Neural cell (in vitro differentiated cells): ENCODE measurements at regions not wholly inside any gene's neighbourhood (a gene's known extent, or its start where the extent isn't known, plus 50 kb on each side); places are given as distances from the start of the nearest gene placed in this dataset.

Source experiments
- H2AFZ ChIP-seq: fragments of 200-600, 300-800 bp; sonication (generic), shearing (Covaris generic); 2 replicates; pipeline ENCODE4 v1.6.0; 2014; ENCODE audit warnings: low read depth, mild to moderate bottlenecking, antibody characterized with exemption, low read length, moderate library complexity
- H3F3A ChIP-seq: fragments of 200-600 bp; shearing (Covaris generic); 2 replicates; pipeline ENCODE4 v1.6.1; 2016; ENCODE audit warnings: mild to moderate bottlenecking, moderate library complexity, mixed read lengths, antibody characterized with exemption, low read length; ENCODE audit not compliant: insufficient read depth, poor library complexity, severe bottlenecking
- H3K27ac ChIP-seq: fragments of 200-600, 300-800 bp; sonication (generic), shearing (Covaris generic); 2 replicates; pipeline ENCODE4 v1.5.1; 2014; ENCODE audit warnings: mild to moderate bottlenecking, low read length, moderate library complexity
- H3K27me3 ChIP-seq: fragments of 300-800, 200-600 bp; sonication (generic), shearing (Covaris generic); 2 replicates; pipeline ENCODE4 v1.6.0; 2014; ENCODE audit warnings: mild to moderate bottlenecking, low read depth, low read length, moderate library complexity; ENCODE audit not compliant: insufficient read depth
- H3K36me3 ChIP-seq: fragments of 300-800, 200-600 bp; sonication (generic), shearing (Covaris generic); 2 replicates; pipeline ENCODE4 v1.5.1; 2014; ENCODE audit warnings: mild to moderate bottlenecking, antibody characterized with exemption, low read length, moderate library complexity; ENCODE audit not compliant: insufficient read depth
- H3K4me2 ChIP-seq: fragments of 300-800, 200-600 bp; sonication (generic), shearing (Covaris generic); 2 replicates; pipeline ENCODE4 v1.6.0; 2014; ENCODE audit warnings: mild to moderate bottlenecking, low read length
- H3K4me3 ChIP-seq: fragments of 300-800, 200-600 bp; sonication (generic), shearing (Covaris generic); 2 replicates; pipeline ENCODE4 v1.5.1; 2014; ENCODE audit warnings: mild to moderate bottlenecking, low read length, moderate library complexity
- H3K79me2 ChIP-seq: fragments of 200-600 bp; shearing (Covaris generic); replicated peaks from 2 replicates; pipeline ENCODE4 v1.6.0; 2014; ENCODE audit warnings: mild to moderate bottlenecking, low read length, moderate library complexity; ENCODE audit not compliant: insufficient read depth
- H3K9ac ChIP-seq: fragments of 300-800, 200-600 bp; sonication (generic), shearing (Covaris generic); 2 replicates; pipeline ENCODE4 v1.6.1; 2016; ENCODE audit warnings: mild to moderate bottlenecking, low read length, mixed read lengths
- H3K9me2 ChIP-seq: fragments of 200-600 bp; shearing (Covaris generic); 2 replicates; pipeline ENCODE4 v1.6.1; 2016; ENCODE audit warnings: mild to moderate bottlenecking, low read length, mixed read lengths; ENCODE audit not compliant: insufficient read depth
- H3K9me3 ChIP-seq: fragments of 200-600, 300-800 bp; sonication (generic), shearing (Covaris generic); 2 replicates; pipeline ENCODE4 v1.6.1; 2016; ENCODE audit warnings: mild to moderate bottlenecking, mixed run types, low read length, moderate library complexity, mixed read lengths
- H4K20me1 ChIP-seq: fragments of 200-600 bp; shearing (Covaris generic); 2 replicates; pipeline ENCODE4 v1.6.1; 2016; ENCODE audit warnings: mild to moderate bottlenecking, mixed run types; ENCODE audit not compliant: insufficient read depth
- EP300 ChIP-seq: fragments of 450-650 bp; conservative IDR thresholded peaks from 2 replicates; pipeline ENCODE4 v1.6.1; 2014; ENCODE audit warnings: antibody characterized with exemption, mild to moderate bottlenecking, moderate library complexity; ENCODE audit not compliant: poor library complexity, severe bottlenecking
- EZH2 ChIP-seq: fragments of 200-600, 300-800 bp; shearing (Covaris generic), sonication (generic); IDR thresholded peaks from 2 replicates; pipeline ENCODE4 v1.6.1; 2014; ENCODE audit warnings: antibody characterized with exemption, low read length, borderline replicate concordance, mild to moderate bottlenecking; ENCODE audit not compliant: insufficient read depth, poor library complexity, severe bottlenecking
- MXI1 ChIP-seq: fragments of 450-650 bp; conservative IDR thresholded peaks from 2 replicates; pipeline ENCODE4 v1.6.1; 2014; ENCODE audit warnings: antibody characterized with exemption, mild to moderate bottlenecking; ENCODE audit not compliant: poor library complexity, severe bottlenecking
- POLR2AphosphoS5 ChIP-seq: IDR thresholded peaks from 2 replicates; pipeline ENCODE4 v1.6.1; 2012
- RAD21 ChIP-seq: fragments of 450-650 bp; conservative IDR thresholded peaks from 2 replicates; pipeline ENCODE4 v1.6.1; 2014; ENCODE audit warnings: antibody characterized with exemption, mild to moderate bottlenecking, moderate library complexity
- SMC3 ChIP-seq: fragments of 450-650 bp; conservative IDR thresholded peaks from 2 replicates; pipeline ENCODE4 v1.6.1; 2014; ENCODE audit warnings: antibody characterized with exemption, mild to moderate bottlenecking, moderate library complexity; ENCODE audit not compliant: poor library complexity
- TAF1 ChIP-seq: IDR thresholded peaks from 2 replicates; pipeline ENCODE4 v1.6.1; 2012; ENCODE audit warnings: low read depth
- TF ChIP-seq, protein P1 (sequence below): IDR thresholded peaks from 2 replicates; pipeline ENCODE4 v1.6.1; 2012; ENCODE audit warnings: borderline replicate concordance
- TF ChIP-seq, protein P2 (sequence below): fragments of 450-650 bp; IDR thresholded peaks from 2 replicates; pipeline ENCODE4 v1.5.1; 2014; ENCODE audit warnings: antibody characterized with exemption, mild to moderate bottlenecking, moderate library complexity; ENCODE audit not compliant: poor library complexity, severe bottlenecking

DNA sequence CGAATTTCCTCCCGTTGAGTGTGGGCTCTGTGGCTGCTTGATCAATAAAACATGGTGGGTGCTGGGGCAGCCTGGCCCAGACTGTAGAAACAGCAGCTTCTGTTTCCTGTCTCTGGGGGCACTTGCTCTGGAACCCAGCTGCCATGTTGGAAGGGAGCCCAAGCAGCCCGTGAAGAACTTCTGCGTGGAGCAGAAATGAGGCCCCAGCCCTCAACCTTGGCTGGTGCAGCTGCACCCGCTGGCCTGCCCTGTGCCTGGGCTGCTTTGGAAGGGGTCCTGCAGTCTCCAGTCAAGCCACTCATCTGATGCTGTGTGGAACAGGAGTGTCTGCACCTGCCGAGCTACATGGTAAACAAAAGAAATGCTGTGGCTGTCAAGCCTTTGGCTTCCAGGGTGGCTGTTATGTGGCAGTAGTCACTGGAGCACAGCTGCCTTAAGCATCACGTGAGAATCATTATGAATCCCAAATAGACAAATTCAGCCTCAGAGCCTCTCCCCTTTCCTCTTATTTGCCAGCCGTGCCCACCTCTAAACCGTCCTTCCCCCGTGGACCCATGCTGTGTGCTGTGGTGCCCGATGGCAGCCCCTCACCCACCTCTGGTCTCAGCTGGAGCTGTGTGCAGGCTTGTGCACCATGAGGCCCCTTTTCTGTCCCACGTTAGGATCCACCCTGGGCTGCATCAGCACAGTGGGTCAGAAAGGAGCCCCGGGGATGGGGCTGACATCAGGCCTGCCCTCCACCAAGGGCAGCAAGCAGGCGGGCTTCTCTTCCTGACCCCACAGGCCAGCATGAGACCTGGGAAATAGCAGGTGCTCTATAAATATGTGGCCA, 134.0 kb upstream of the HDAC4 start:
- TF ChIP-seq EP300 (no peak), EZH2 (no peak), SMC3 (no peak)
- Histone ChIP-seq H3K9ac (no peak overlapping the region), H3K4me2 (no peak overlapping the region), H3K27me3 (no peaks in the 10 kb centered on the region), H4K20me1 (no peaks in the 10 kb centered on the region), H3K79me2 (no peaks in the 10 kb centered on the region), H3K4me3 (no peak overlapping the region), H2AFZ (no peak overlapping the region), H3K9me2 (no peaks in the 10 kb centered on the region), H3K27ac (no peak overlapping the region), H3F3A (no peaks in the 10 kb centered on the region), H3K36me3 (no peaks in the 10 kb centered on the region), H3K9me3 (no peaks in the 10 kb centered on the region)

- no peak overlapping the region for H3K4me3 ChIP-seq
- H3K27me3 ChIP-seq = no peaks in the 10 kb centered on the region
- no peaks in the 10 kb centered on the region for H3K9me2 ChIP-seq
- no peak overlapping the region for H2AFZ ChIP-seq
- TF ChIP-seq, protein P1, sequence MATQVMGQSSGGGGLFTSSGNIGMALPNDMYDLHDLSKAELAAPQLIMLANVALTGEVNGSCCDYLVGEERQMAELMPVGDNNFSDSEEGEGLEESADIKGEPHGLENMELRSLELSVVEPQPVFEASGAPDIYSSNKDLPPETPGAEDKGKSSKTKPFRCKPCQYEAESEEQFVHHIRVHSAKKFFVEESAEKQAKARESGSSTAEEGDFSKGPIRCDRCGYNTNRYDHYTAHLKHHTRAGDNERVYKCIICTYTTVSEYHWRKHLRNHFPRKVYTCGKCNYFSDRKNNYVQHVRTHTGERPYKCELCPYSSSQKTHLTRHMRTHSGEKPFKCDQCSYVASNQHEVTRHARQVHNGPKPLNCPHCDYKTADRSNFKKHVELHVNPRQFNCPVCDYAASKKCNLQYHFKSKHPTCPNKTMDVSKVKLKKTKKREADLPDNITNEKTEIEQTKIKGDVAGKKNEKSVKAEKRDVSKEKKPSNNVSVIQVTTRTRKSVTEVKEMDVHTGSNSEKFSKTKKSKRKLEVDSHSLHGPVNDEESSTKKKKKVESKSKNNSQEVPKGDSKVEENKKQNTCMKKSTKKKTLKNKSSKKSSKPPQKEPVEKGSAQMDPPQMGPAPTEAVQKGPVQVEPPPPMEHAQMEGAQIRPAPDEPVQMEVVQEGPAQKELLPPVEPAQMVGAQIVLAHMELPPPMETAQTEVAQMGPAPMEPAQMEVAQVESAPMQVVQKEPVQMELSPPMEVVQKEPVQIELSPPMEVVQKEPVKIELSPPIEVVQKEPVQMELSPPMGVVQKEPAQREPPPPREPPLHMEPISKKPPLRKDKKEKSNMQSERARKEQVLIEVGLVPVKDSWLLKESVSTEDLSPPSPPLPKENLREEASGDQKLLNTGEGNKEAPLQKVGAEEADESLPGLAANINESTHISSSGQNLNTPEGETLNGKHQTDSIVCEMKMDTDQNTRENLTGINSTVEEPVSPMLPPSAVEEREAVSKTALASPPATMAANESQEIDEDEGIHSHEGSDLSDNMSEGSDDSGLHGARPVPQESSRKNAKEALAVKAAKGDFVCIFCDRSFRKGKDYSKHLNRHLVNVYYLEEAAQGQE = no peak
- TF ChIP-seq RAD21 = no peak
- TF ChIP-seq MXI1 = no peak
- TF ChIP-seq EP300 = no peak
- TF ChIP-seq, protein P2, sequence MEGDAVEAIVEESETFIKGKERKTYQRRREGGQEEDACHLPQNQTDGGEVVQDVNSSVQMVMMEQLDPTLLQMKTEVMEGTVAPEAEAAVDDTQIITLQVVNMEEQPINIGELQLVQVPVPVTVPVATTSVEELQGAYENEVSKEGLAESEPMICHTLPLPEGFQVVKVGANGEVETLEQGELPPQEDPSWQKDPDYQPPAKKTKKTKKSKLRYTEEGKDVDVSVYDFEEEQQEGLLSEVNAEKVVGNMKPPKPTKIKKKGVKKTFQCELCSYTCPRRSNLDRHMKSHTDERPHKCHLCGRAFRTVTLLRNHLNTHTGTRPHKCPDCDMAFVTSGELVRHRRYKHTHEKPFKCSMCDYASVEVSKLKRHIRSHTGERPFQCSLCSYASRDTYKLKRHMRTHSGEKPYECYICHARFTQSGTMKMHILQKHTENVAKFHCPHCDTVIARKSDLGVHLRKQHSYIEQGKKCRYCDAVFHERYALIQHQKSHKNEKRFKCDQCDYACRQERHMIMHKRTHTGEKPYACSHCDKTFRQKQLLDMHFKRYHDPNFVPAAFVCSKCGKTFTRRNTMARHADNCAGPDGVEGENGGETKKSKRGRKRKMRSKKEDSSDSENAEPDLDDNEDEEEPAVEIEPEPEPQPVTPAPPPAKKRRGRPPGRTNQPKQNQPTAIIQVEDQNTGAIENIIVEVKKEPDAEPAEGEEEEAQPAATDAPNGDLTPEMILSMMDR = no peak
- TF ChIP-seq POLR2AphosphoS5 = no peak
- TF ChIP-seq EZH2 = no peak
- no peak for TF ChIP-seq SMC3
- no peak for TF ChIP-seq TAF1
- H3K79me2 ChIP-seq = no peaks in the 10 kb centered on the region
- H3K36me3 ChIP-seq = no peaks in the 10 kb centered on the region
- no peak overlapping the region for H3K9ac ChIP-seq
- no peaks in the 10 kb centered on the region for H4K20me1 ChIP-seq
- no peaks in the 10 kb centered on the region for H3F3A ChIP-seq
- H3K4me2 ChIP-seq = no peak overlapping the region
- no peak overlapping the region for H3K27ac ChIP-seq
- H3K9me3 ChIP-seq = no peaks in the 10 kb centered on the region
These were observed 132.9 kb upstream of the HDAC4 start for GRCh38 chr2:239533569-239534316.
